ENCODE measurements at regions not wholly inside any gene's neighbourhood (a gene's known extent, or its start where the extent isn't known, plus 50 kb on each side); places are given as distances from the start of the nearest gene placed in this dataset.

- 57 to 59% methylated on average over 3 of the region's 3 CpGs for WGBS, 2 donors
- H3K27ac ChIP-seq = no peak overlapping the region
- TF ChIP-seq CTCF (IDR thresholded peaks at IDR 0.05) = no peak
- H3K4me1 ChIP-seq = peaks cover 0 to 4% (median 0%) of the 10 kb centered on the region in 9 donors
- intact Hi-C loops (cut with DNase I) = no loop called here
- no peak for ATAC-seq
- no peaks in the 10 kb centered on the region for H3K36me3 ChIP-seq
- DNase-seq = no peak
- H3K4me3 ChIP-seq = no peak overlapping the region
- H3K27me3 ChIP-seq = no peaks in the 10 kb centered on the region
- no peaks in the 10 kb centered on the region for H3K9me3 ChIP-seq
These were observed 150.0 kb upstream of the SPACA1 start for GRCh38 chr6:87897663-87898062.

- intact Hi-C loops (cut with DNase I) = no loop called here
- DNase-seq (no peak), ATAC-seq (no peak)
- Histone ChIP-seq H3K9me3 (no peaks in the 10 kb centered on the region), H3K27ac (no peak overlapping the region), H3K4me3 (no peak overlapping the region), H3K27me3 (no peaks in the 10 kb centered on the region), H3K36me3 (no peaks in the 10 kb centered on the region), H3K4me1 (no peaks in the 10 kb centered on the region)
- no peak for TF ChIP-seq CTCF (IDR thresholded peaks at IDR 0.05)
These were observed 150.6 kb upstream of the SPACA1 start for GRCh38 chr6:87897013-87897412.

GRCh38 chr6:87887266-87887665, 160.4 kb upstream of the SPACA1 start:
- WGBS, 2 donors = 89 to 95% methylated on average over 2 of the region's 2 CpGs
- DNase-seq = no peak

GRCh38 chr6:87884203-87884602, 163.4 kb upstream of the SPACA1 start:
- intact Hi-C loops (cut with DNase I) = no loop called here
- no peak for ATAC-seq
- Histone ChIP-seq H3K9me3 (no peaks in the 10 kb centered on the region), H3K36me3 (no peaks in the 10 kb centered on the region), H3K4me1 (no peaks in the 10 kb centered on the region), H3K4me3 (no peak overlapping the region), H3K27ac (no peak overlapping the region), H3K27me3 (peaks cover 0 to 9% (median 0%) of the 10 kb centered on the region in 7 donors)
- no peak for TF ChIP-seq CTCF (IDR thresholded peaks at IDR 0.05)
- DNase-seq = no peak
- WGBS, 2 donors = 60 to 77% methylated on average over 1 of the region's 1 CpG

More at GRCh38 chr6:87887266-87887665, 160.4 kb upstream of the SPACA1 start:
- Histone ChIP-seq H3K27ac (no peak overlapping the region), H3K4me1 (no peaks in the 10 kb centered on the region), H3K4me3 (no peak overlapping the region), H3K36me3 (no peaks in the 10 kb centered on the region), H3K27me3 (peaks cover 0 to 14% (median 0%) of the 10 kb centered on the region in 7 donors), H3K9me3 (no peaks in the 10 kb centered on the region)
- ATAC-seq = no peak
- intact Hi-C loops (cut with DNase I) = no loop called here
- TF ChIP-seq CTCF (IDR thresholded peaks at IDR 0.05) = no peak

Data from heart right ventricle (tissue), 16 donors.